Pancreas (tissue), 10 donors: ENCODE measurements at regions not wholly inside any gene's neighbourhood (a gene's known extent, or its start where the extent isn't known, plus 50 kb on each side); places are given as distances from the start of the nearest gene placed in this dataset.
A peak's percentile ranks its signal among the peaks of the same experiment; 100 is the strongest.

ENCODE experiments used
- ATAC-seq, 4 donors: fragments of 200-7000 bp; cut with Tn5 transposase; one replicate each; pipeline versions ENCODE4 v1.8.0 to v1.9.1; 2020; ENCODE audit warnings: mild to moderate bottlenecking in 4 of 4, moderate library complexity in 4 of 4
- DNase-seq, 6 donors: peaks; one replicate each; pipeline ENCODE4 v3.0.0-alpha.2; 2020
- FAIRE-seq: peaks from 2 replicates; lab custom pipeline; 2012; peaks lifted over from hg19 to GRCh38; lab: Jason Lieb, UNC
- H3K27ac ChIP-seq, 4 donors: fragments of 200-600 bp; sonication (generic); 1 replicate in 3 of 4; 2 replicates in 1 of 4; pipeline versions ENCODE4 v1.5.0 to v1.8.0; 2020
- H3K27me3 ChIP-seq, 4 donors: fragments of 200-600 bp; one replicate each; pipeline ENCODE4 v1.8.0; 2021
- H3K36me3 ChIP-seq, 3 donors: fragments of 200-600 bp; sonication (generic) in 1 of 3; one replicate each; pipeline versions ENCODE4 v1.5.0 to v1.8.0; 2020 to 2021
- H3K4me1 ChIP-seq, 3 donors: fragments of 200-600 bp; one replicate each; pipeline ENCODE4 v1.8.0; 2021
- H3K4me3 ChIP-seq, 4 donors: fragments of 200-600 bp; sonication (generic) in 2 of 4; one replicate each; pipeline versions ENCODE4 v1.5.0 to v1.8.0; 2020 to 2021
- H3K9me3 ChIP-seq, 4 donors: fragments of 200-600 bp; one replicate each; pipeline ENCODE4 v1.8.0; 2021
- WGBS, 2 donors: extraction: QIAGEN DNeasy Blood & Tissue Kit; methylation state at CpG; one replicate each; pipeline ENCODE4 v1.1.7; 2013; 5-methylcytosine and 5-hydroxymethylcytosine counted together
- intact Hi-C, 3 donors: fragments of 100-400 bp; cut with DNase I; formaldehyde crosslinking; loops; one replicate each; pipeline versions ENCODE4 v1.11.1 to v1.14.2; 2022
- TF ChIP-seq, protein P1 (sequence below), 4 donors: fragments of 200-600 bp; sonication (generic) in 3 of 4; IDR thresholded peaks; one replicate each; pipeline versions ENCODE4 v1.5.0 to v1.8.0; 2021; ENCODE audit warnings: antibody characterized with exemption in 4 of 4
- donor health status: healthy with polysubstance abuse.
- donor health status: DM: no; HTN: no; CAD: no; lungs with moderate emphysema.
- donor health status: DM: no; HTN: no; CAD: no.
- donor health status: control.
- donor health status: control.
- donor health status: Bipolar disorder and iron deficiency.
- donor health status: DM: yes; HTN: yes; CAD: no.
- donor health status: DM: no; HTN: no; CAD: no.
- donor health status: DM: no; HTN: no; CAD: no.
- donor health status: DM: yes; HTN: yes; CAD: no.

GRCh38 chr14:22388669-22389595, 200.1 kb downstream of the DAD1 start:
- intact Hi-C loops: no loop called here
- no peak for ATAC-seq
- WGBS, 2 donors: 73 to 83% methylated on average over 8 of the region's 8 CpGs
- FAIRE-seq: no peak
- H3K27ac ChIP-seq: no peak overlapping the region
- H3K36me3 ChIP-seq: no peaks in the 10 kb centered on the region
- no peaks in the 10 kb centered on the region for H3K9me3 ChIP-seq
- no peaks in the 10 kb centered on the region for H3K27me3 ChIP-seq
- DNase-seq: no peak
- no peak overlapping the region for H3K4me3 ChIP-seq
- TF ChIP-seq, protein P1, sequence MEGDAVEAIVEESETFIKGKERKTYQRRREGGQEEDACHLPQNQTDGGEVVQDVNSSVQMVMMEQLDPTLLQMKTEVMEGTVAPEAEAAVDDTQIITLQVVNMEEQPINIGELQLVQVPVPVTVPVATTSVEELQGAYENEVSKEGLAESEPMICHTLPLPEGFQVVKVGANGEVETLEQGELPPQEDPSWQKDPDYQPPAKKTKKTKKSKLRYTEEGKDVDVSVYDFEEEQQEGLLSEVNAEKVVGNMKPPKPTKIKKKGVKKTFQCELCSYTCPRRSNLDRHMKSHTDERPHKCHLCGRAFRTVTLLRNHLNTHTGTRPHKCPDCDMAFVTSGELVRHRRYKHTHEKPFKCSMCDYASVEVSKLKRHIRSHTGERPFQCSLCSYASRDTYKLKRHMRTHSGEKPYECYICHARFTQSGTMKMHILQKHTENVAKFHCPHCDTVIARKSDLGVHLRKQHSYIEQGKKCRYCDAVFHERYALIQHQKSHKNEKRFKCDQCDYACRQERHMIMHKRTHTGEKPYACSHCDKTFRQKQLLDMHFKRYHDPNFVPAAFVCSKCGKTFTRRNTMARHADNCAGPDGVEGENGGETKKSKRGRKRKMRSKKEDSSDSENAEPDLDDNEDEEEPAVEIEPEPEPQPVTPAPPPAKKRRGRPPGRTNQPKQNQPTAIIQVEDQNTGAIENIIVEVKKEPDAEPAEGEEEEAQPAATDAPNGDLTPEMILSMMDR (IDR thresholded peaks at IDR 0.05): no peak
- no peaks in the 10 kb centered on the region for H3K4me1 ChIP-seq

DNA sequence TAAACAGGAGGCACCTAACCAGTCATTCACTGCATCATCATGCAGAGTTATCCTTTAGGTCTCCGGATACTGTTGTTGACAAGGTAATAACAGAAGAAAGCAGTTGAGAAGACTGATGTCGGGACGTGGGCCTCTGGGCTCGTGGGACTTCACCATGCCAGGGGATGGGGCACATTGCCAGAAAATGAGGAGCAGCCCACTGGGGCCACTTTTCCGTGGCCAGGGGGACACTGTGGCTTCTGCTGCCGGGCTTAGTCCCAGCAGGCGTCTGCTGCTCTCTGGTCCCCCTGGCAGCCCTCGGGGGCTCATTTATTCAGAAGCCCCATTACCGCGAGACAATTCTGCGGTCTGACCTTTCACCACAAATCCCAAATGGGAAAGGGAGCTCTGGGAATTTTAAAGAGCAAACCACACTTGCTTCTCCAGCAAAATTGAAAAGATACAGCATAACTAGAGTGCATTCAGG, 201.2 kb downstream of the DAD1 start:
- ATAC-seq (no peak), FAIRE-seq (no peak), DNase-seq (peak in 2 of 6 donors; percentile 13 to 18)
- H3K27me3 ChIP-seq: no peaks in the 10 kb centered on the region
- no peaks in the 10 kb centered on the region for H3K4me1 ChIP-seq
- TF ChIP-seq, protein P1 (IDR thresholded peaks at IDR 0.05): no peak
- intact Hi-C loops: no loop called here
- H3K9me3 ChIP-seq: no peaks in the 10 kb centered on the region
- H3K36me3 ChIP-seq: no peaks in the 10 kb centered on the region
- no peak overlapping the region for H3K4me3 ChIP-seq
- no peak overlapping the region for H3K27ac ChIP-seq
- WGBS, 2 donors: 37 to 39% methylated on average over 11 of the region's 11 CpGs

GRCh38 chr14:22386924-22387775, 201.9 kb downstream of the DAD1 start:
- WGBS, 2 donors: 39 to 44% methylated on average over 22 of the region's 22 CpGs
- DNase-seq: peak in 4 of 6 donors; percentile 33 to 76 (median 50)

DNA sequence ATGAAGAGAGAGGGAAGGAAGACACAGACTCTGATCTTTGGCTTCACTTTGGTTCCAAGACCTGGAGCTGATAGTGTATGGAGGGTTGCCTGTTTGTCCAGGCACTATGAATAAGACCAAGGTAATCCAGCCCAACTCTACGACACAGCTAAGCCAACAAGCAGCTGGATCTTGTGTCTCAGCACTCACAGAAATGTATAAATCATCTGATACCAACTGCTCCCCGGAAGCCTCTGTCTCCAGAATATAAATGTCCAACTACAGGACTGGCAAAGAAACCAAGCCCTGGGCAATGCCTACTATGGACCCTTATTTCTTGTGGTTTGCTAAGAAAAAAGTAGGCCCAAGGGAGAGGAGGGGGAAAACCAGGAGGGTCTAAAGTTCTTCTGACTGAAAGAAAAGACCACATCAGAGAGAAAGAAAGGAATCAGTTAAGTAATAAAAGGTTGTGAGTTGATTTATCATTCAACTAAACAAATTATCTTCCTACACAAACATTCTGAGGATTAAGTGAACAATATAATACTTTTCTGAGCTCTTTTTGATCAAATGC, 204.0 kb downstream of the DAD1 start:
- intact Hi-C loops: no loop called here
- DNase-seq: no peak
- H3K4me3 ChIP-seq: no peak overlapping the region
- no peaks in the 10 kb centered on the region for H3K4me1 ChIP-seq
- no peaks in the 10 kb centered on the region for H3K36me3 ChIP-seq
- FAIRE-seq: no peak
- 73 to 85% methylated on average over 2 of the region's 2 CpGs for WGBS, 2 donors
- H3K27me3 ChIP-seq: no peaks in the 10 kb centered on the region
- H3K27ac ChIP-seq: no peak overlapping the region
- no peak for ATAC-seq
- TF ChIP-seq, protein P1 (IDR thresholded peaks at IDR 0.05): no peak
- no peaks in the 10 kb centered on the region for H3K9me3 ChIP-seq

More at GRCh38 chr14:22386924-22387775, 201.9 kb downstream of the DAD1 start:
- no peak overlapping the region for H3K4me3 ChIP-seq
- FAIRE-seq (no peak), ATAC-seq (peak; percentile 49 to 71 (median 65))
- H3K9me3 ChIP-seq: no peaks in the 10 kb centered on the region
- H3K27me3 ChIP-seq: no peaks in the 10 kb centered on the region
- TF ChIP-seq, protein P1 (IDR thresholded peaks at IDR 0.05): peak; percentile 58 to 85 (median 76)
- intact Hi-C loops: no loop called here
- H3K27ac ChIP-seq: no peak overlapping the region
- H3K4me1 ChIP-seq: no peaks in the 10 kb centered on the region
- H3K36me3 ChIP-seq: no peaks in the 10 kb centered on the region
